ENCODE measurements at regions not wholly inside any gene's neighbourhood (a gene's known extent, or its start where the extent isn't known, plus 50 kb on each side); places are given as distances from the start of the nearest gene placed in this dataset.

GRCh38 chr9:81473206-81473605, 216.1 kb downstream of the TLE1 start (continued):
- TF ChIP-seq ZFP36L1 (CRISPR knock-in tag; IDR thresholded peaks at IDR 0.05) (no peak), RAD51 (IDR thresholded peaks at IDR 0.05; ENCODE audit: borderline replicate concordance) (no peak), ZBTB40 (IDR thresholded peaks at IDR 0.05) (no peak), ZBTB40 (CRISPR knock-in tag; IDR thresholded peaks at IDR 0.05) (no peak), U2AF2 (IDR thresholded peaks at IDR 0.05; ENCODE audit: low read depth, low read length) (no peak), GRHL1 (CRISPR knock-in tag; conservative IDR thresholded peaks at IDR 0.05) (no peak), ISX (CRISPR knock-in tag; conservative IDR thresholded peaks at IDR 0.05) (no peak), ZNF749 (CRISPR knock-in tag; IDR thresholded peaks at IDR 0.05; ENCODE audit: borderline replicate concordance) (no peak)
